Progenitor cell of endocrine pancreas (in vitro differentiated cells): ENCODE measurements at regions not wholly inside any gene's neighbourhood (a gene's known extent, or its start where the extent isn't known, plus 50 kb on each side); places are given as distances from the start of the nearest gene placed in this dataset.

Experiments
- DNase-seq: peaks from one replicate; pipeline ENCODE4 v3.0.0; 2021; ENCODE audit warnings: low spot score; ENCODE audit not compliant: unreplicated experiment
- H3K27ac Mint-ChIP-seq: 2 replicates; pipeline ENCODE4 v1.8.0; 2021; ENCODE audit warnings: mild to moderate bottlenecking, moderate library complexity, mixed read lengths
- H3K27me3 Mint-ChIP-seq: 2 replicates; pipeline ENCODE4 v1.8.0; 2021; ENCODE audit warnings: mixed read lengths
- H3K36me3 Mint-ChIP-seq: 2 replicates; pipeline ENCODE4 v1.8.0; 2022; ENCODE audit warnings: mixed read lengths; ENCODE audit not compliant: insufficient read depth
- H3K4me1 Mint-ChIP-seq: 2 replicates; pipeline ENCODE4 v1.8.0; 2021; ENCODE audit warnings: low read depth, mixed read lengths
- H3K4me3 Mint-ChIP-seq: 2 replicates; pipeline ENCODE4 v1.8.0; 2021; ENCODE audit warnings: low read depth, mild to moderate bottlenecking, moderate library complexity, mixed read lengths
- H3K9me3 Mint-ChIP-seq: 2 replicates; pipeline ENCODE4 v1.8.0; 2021; ENCODE audit warnings: low read depth, mixed read lengths
- TF ChIP-seq, protein P1 (sequence below): fragments of 200-600 bp; sonication (generic); IDR thresholded peaks from one replicate; pipeline ENCODE4 v1.5.0; 2021; ENCODE audit warnings: antibody characterized with exemption, mild to moderate bottlenecking; ENCODE audit not compliant: unreplicated experiment

DNA sequence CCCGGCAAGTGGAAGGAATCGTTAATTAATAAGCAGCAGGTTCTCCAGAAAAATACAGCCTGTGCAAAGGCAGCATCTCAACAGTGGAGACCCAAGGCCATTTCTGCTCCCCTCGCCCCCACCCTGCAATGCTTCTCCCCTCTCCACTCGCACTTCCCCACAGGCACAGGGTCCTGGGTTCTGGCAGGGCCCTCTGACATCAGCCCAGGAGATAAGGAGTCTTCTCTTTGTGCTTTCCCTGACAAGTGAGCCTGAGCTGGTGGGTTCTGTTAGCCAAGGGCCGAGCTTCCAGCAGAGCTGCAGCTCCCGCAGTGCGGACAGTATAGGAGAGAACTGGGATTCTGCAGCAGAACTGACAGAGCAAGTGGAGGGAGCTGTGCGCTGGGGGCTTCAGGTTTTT, 257.5 kb downstream of the NSG2 start:
- no peak overlapping the region for H3K4me3 Mint-ChIP-seq
- no peaks in the 10 kb centered on the region for H3K36me3 Mint-ChIP-seq
- peaks cover 5% of the 10 kb centered on the region for H3K9me3 Mint-ChIP-seq
- H3K27ac Mint-ChIP-seq = no peak overlapping the region
- no peaks in the 10 kb centered on the region for H3K4me1 Mint-ChIP-seq
- H3K27me3 Mint-ChIP-seq = peaks cover 55% of the 10 kb centered on the region
- no peak for DNase-seq
- TF ChIP-seq, protein P1, sequence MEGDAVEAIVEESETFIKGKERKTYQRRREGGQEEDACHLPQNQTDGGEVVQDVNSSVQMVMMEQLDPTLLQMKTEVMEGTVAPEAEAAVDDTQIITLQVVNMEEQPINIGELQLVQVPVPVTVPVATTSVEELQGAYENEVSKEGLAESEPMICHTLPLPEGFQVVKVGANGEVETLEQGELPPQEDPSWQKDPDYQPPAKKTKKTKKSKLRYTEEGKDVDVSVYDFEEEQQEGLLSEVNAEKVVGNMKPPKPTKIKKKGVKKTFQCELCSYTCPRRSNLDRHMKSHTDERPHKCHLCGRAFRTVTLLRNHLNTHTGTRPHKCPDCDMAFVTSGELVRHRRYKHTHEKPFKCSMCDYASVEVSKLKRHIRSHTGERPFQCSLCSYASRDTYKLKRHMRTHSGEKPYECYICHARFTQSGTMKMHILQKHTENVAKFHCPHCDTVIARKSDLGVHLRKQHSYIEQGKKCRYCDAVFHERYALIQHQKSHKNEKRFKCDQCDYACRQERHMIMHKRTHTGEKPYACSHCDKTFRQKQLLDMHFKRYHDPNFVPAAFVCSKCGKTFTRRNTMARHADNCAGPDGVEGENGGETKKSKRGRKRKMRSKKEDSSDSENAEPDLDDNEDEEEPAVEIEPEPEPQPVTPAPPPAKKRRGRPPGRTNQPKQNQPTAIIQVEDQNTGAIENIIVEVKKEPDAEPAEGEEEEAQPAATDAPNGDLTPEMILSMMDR = no peak

DNA sequence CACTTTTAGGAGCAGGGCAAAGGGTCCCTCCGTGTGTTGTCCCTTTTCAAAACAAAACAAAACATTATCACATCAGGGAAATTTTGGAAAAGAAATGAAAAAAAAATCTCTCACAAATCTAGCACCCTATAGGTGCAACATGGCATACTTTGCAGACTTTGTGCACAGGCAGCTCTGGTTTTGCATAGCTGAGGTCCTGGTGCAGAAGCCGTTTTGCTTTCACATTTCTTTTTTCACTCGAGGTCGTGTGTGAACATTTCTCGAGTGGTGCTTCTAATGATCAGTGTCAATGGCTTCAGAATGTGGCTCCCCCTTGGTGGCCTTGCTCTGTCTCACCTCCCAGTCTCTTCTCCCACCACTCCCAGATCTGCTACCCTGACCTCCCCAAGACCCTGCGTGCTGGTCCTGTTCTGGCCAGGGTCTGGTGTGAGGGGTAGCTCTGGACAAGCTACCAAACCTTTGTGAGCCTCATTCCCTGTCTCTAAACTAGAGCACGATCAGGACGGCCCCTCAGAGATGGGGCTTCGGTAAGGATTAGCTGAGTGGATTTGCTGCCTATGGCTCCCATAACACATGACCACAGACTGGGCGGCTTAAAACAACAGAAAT, 258.0 kb downstream of the NSG2 start:
- Mint-ChIP-seq H3K27me3 (peaks cover 58% of the 10 kb centered on the region), H3K4me3 (no peak overlapping the region), H3K36me3 (no peaks in the 10 kb centered on the region), H3K27ac (no peak overlapping the region), H3K4me1 (no peaks in the 10 kb centered on the region), H3K9me3 (peaks cover 4% of the 10 kb centered on the region)
- TF ChIP-seq, protein P1 = no peak
- no peak for DNase-seq

GRCh38 chr5:174305241-174305681, 259.8 kb downstream of the NSG2 start:
- DNase-seq = no peak
- TF ChIP-seq, protein P1 = no peak
- no peak overlapping the region for H3K27ac Mint-ChIP-seq

GRCh38 chr5:174306345-174307030, 261.0 kb downstream of the NSG2 start:
- DNase-seq = no peak

More at GRCh38 chr5:174305241-174305681, 259.8 kb downstream of the NSG2 start:
- no peak overlapping the region for H3K4me3 Mint-ChIP-seq
- no peaks in the 10 kb centered on the region for H3K36me3 Mint-ChIP-seq
- H3K9me3 Mint-ChIP-seq = no peaks in the 10 kb centered on the region
- peaks cover 57% of the 10 kb centered on the region for H3K27me3 Mint-ChIP-seq
- H3K4me1 Mint-ChIP-seq = no peaks in the 10 kb centered on the region

DNA sequence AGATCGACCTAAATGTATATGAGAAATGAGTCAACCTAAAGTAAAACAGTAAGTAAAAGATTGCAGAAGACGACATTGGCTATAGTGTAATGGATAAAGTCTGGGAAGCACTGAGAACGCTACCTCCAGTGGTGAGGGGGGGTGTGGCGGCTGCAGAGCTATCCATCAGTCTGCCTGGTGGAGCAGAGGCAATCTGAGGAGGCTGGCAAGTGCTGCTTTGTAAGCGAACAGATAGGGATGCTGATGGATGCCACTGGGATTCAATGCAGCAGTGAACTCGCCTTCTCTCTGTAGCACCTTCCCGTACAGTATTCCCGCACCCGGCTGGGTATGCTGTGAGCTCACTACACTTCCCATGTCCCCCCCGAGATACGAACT, 261.5 kb downstream of the NSG2 start:
- no peaks in the 10 kb centered on the region for H3K9me3 Mint-ChIP-seq
- DNase-seq = no peak
- no peaks in the 10 kb centered on the region for H3K36me3 Mint-ChIP-seq
- H3K27me3 Mint-ChIP-seq = peaks cover 54% of the 10 kb centered on the region
- no peak overlapping the region for H3K27ac Mint-ChIP-seq
- no peak overlapping the region for H3K4me3 Mint-ChIP-seq
- no peaks in the 10 kb centered on the region for H3K4me1 Mint-ChIP-seq
- TF ChIP-seq, protein P1 = no peak

More at GRCh38 chr5:174306345-174307030, 261.0 kb downstream of the NSG2 start:
- Mint-ChIP-seq H3K4me1 (no peaks in the 10 kb centered on the region), H3K4me3 (no peak overlapping the region), H3K27me3 (peaks cover 54% of the 10 kb centered on the region), H3K27ac (no peak overlapping the region), H3K36me3 (no peaks in the 10 kb centered on the region), H3K9me3 (no peaks in the 10 kb centered on the region)
- TF ChIP-seq, protein P1 = no peak
